CD4-positive, alpha-beta T cell treated with Interleukin-4 for 4 hours (primary cell): ENCODE measurements at regions not wholly inside any gene's neighbourhood (a gene's known extent, or its start where the extent isn't known, plus 50 kb on each side); places are given as distances from the start of the nearest gene placed in this dataset.
"Not testable (repeated sequence)": the region's sequence is repeated elsewhere in the genome, so short reads cannot be mapped to it uniquely, and the experiment has no call there.

ENCODE experiments used
- DNase-seq: peaks from one replicate; pipeline ENCODE4 v3.0.0-alpha.2; 2020

- no peak for DNase-seq
Measured at GRCh38 chr16:76023835-76024234, 253.4 kb upstream of the CNTNAP4 start.

GRCh38 chr16:76035689-76036088 lies 241.5 kb upstream of the CNTNAP4 start:
- DNase-seq = no peak

GRCh38 chr16:76038097-76038496 lies 239.1 kb upstream of the CNTNAP4 start:
- no peak for DNase-seq

GRCh38 chr16:76052725-76053124 lies 224.5 kb upstream of the CNTNAP4 start:
- no peak for DNase-seq

- DNase-seq = no peak
Measured at GRCh38 chr16:76059186-76059585, 218.0 kb upstream of the CNTNAP4 start.

GRCh38 chr16:76059701-76060100 lies 217.5 kb upstream of the CNTNAP4 start:
- no peak for DNase-seq

- no peak for DNase-seq
Measured at GRCh38 chr16:76071690-76072089, 205.5 kb upstream of the CNTNAP4 start.

- no peak for DNase-seq
Measured at GRCh38 chr16:76081967-76082366, 195.2 kb upstream of the CNTNAP4 start.

- DNase-seq = no peak
Measured at GRCh38 chr16:76106647-76107046, 170.6 kb upstream of the CNTNAP4 start.

GRCh38 chr16:76108460-76108859 lies 168.7 kb upstream of the CNTNAP4 start:
- no peak for DNase-seq

GRCh38 chr16:76114681-76115080 lies 162.5 kb upstream of the CNTNAP4 start:
- DNase-seq = no peak

- DNase-seq = no peak
Measured at GRCh38 chr16:76118344-76118743, 158.9 kb upstream of the CNTNAP4 start.

- DNase-seq = no peak
Measured at GRCh38 chr16:76121636-76122035, 155.6 kb upstream of the CNTNAP4 start.

- no peak for DNase-seq
Measured at GRCh38 chr16:76123966-76124365, 153.2 kb upstream of the CNTNAP4 start.

- DNase-seq = no peak
Measured at GRCh38 chr16:76125871-76126270, 151.3 kb upstream of the CNTNAP4 start.

- DNase-seq = not testable (repeated sequence)
Measured at GRCh38 chr16:76138056-76138455, 139.1 kb upstream of the CNTNAP4 start.

GRCh38 chr16:76157629-76158028 lies 119.6 kb upstream of the CNTNAP4 start:
- DNase-seq = no peak

- DNase-seq = no peak
Measured at GRCh38 chr16:76162046-76162445, 115.2 kb upstream of the CNTNAP4 start.

GRCh38 chr16:76164970-76165558 lies 112.1 kb upstream of the CNTNAP4 start:
- DNase-seq = no peak

GRCh38 chr16:76175718-76176117 lies 101.5 kb upstream of the CNTNAP4 start:
- no peak for DNase-seq

- DNase-seq = no peak
Measured at GRCh38 chr16:76176153-76176552, 101.0 kb upstream of the CNTNAP4 start.

GRCh38 chr16:76176616-76177015 lies 100.6 kb upstream of the CNTNAP4 start:
- no peak for DNase-seq

GRCh38 chr16:76182041-76182635 lies 95.1 kb upstream of the CNTNAP4 start:
- no peak for DNase-seq

GRCh38 chr16:76183647-76184046 lies 93.6 kb upstream of the CNTNAP4 start:
- no peak for DNase-seq

GRCh38 chr16:76190057-76190456 lies 87.1 kb upstream of the CNTNAP4 start:
- DNase-seq = no peak
